Astrocyte of the cerebellum (primary cell): ENCODE measurements at regions not wholly inside any gene's neighbourhood (a gene's known extent, or its start where the extent isn't known, plus 50 kb on each side); places are given as distances from the start of the nearest gene placed in this dataset.

Source experiments
- DNase-seq: peaks from one replicate; pipeline ENCODE4 v3.0.0-alpha.2; 2011; ENCODE audit warnings: low read depth
- H3K4me3 ChIP-seq: 2 replicates; pipeline ENCODE4 v1.5.1; 2011; ENCODE audit warnings: mild to moderate bottlenecking, low read depth, low read length, moderate library complexity
- CTCF ChIP-seq: IDR thresholded peaks from 2 replicates; pipeline ENCODE4 v1.5.1; 2012; ENCODE audit warnings: low read length, low read depth, moderate library complexity, mild to moderate bottlenecking; ENCODE audit errors: missing control alignments
- in situ Hi-C: cut with HindIII; loops from 2 replicates; pipeline ENCODE4 v1.10.0; 2017; ENCODE audit warnings: low sequenced_read_pairs

- TF ChIP-seq CTCF = peak; percentile 66
- peak; percentile 46 for DNase-seq
- in situ Hi-C loops = no loop called here
- H3K4me3 ChIP-seq = no peak overlapping the region
Measured at GRCh38 chr7:19442016-19442785, 266.6 kb downstream of the POLR1F start.

- H3K4me3 ChIP-seq = no peak overlapping the region
- no peak for TF ChIP-seq CTCF
- DNase-seq = no peak
- in situ Hi-C loops = no loop called here
Measured at GRCh38 chr7:19439517-19439916, 269.3 kb downstream of the POLR1F start.

DNA sequence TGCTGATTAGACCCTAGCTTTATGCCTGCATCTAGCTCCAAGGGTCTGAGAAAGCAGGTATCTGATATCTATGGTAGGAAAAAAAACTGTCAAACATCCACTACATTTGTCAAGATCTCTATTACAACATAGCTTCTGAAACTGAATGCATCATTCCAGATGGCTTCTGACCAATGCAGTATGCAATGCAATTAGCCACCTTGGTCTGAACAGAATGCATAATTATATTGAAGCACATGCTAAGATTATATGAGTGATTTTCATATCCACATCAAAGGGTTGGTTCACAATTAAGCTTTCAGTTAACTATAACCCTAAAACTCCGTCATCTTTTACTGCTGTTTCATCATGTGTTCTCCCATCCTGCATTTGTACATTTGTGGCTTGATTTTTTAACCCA, 271.4 kb downstream of the POLR1F start:
- TF ChIP-seq CTCF = no peak
- in situ Hi-C loops = no loop called here
- no peak for DNase-seq
- H3K4me3 ChIP-seq = no peak overlapping the region

DNA sequence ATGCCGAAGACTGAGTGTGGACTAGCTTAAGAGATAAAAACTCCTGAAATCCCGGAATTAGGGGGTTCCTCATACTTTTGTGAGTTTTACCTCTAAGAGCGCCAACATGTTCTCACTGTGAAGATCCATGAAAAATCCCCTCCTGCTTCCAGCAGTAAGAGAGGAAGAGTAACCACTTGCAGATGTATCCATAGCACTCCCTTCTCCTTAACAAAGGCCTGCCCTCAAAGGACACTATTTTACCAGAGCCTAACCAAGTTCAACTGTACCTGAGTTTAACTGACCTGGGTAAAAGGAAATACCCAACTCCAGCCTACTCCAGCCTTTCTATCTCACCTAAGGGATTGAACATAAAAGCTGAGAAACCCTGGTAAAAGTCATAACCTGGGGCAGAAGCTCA, 280.9 kb downstream of the POLR1F start:
- no peak for TF ChIP-seq CTCF
- H3K4me3 ChIP-seq = no peak overlapping the region
- in situ Hi-C loops = no loop called here
- DNase-seq = no peak

- DNase-seq = no peak
- no peak for TF ChIP-seq CTCF
- in situ Hi-C loops = no loop called here
- no peak overlapping the region for H3K4me3 ChIP-seq
Measured at GRCh38 chr7:19421861-19422260, 276.6 kb upstream of the FERD3L start.

- in situ Hi-C loops = no loop called here
- no peak overlapping the region for H3K4me3 ChIP-seq
- DNase-seq = no peak
- no peak for TF ChIP-seq CTCF
Measured at GRCh38 chr7:19417231-19417630, 272.0 kb upstream of the FERD3L start.
